ENCODE measurements at regions not wholly inside any gene's neighbourhood (a gene's known extent, or its start where the extent isn't known, plus 50 kb on each side); places are given as distances from the start of the nearest gene placed in this dataset.

- no peak overlapping the region for H3K4me3 ChIP-seq (replicated peaks in 1 of 3; ENCODE audit: low read depth in 2 of 3, low read length in 3 of 3)
- no peaks in the 10 kb centered on the region for H3K79me2 ChIP-seq (ENCODE audit: insufficient read depth, low read length)
- H3K27me3 ChIP-seq (ENCODE audit: control insufficient read depth in 2 of 2, insufficient read depth in 2 of 2, low read length in 2 of 2) = no peaks in the 10 kb centered on the region
- no peak overlapping the region for H3K27ac ChIP-seq (ENCODE audit: low read depth in 1 of 2, low read length in 2 of 2)
- no peak overlapping the region for H3K9ac ChIP-seq (ENCODE audit: insufficient read depth, low read length, poor library complexity, severe bottlenecking)
- H3K9me3 ChIP-seq (replicated peaks in 1 of 2; ENCODE audit: control insufficient read depth in 1 of 2, insufficient read depth in 1 of 2, low read length in 2 of 2) = no peaks in the 10 kb centered on the region
- TF ChIP-seq CTCF (IDR thresholded peaks at IDR 0.05) = no peak
- H3K4me2 ChIP-seq (replicated peaks; ENCODE audit: extremely low read depth, low read length, poor library complexity, severe bottlenecking) = no peak overlapping the region
- Mint-ChIP-seq H3K27me3 (ENCODE audit: low read depth in 3 of 3) (peaks cover 5 to 20% (median 19%) of the 10 kb centered on the region in 3 donors), H3K27ac (no peak overlapping the region), H3K36me3 (no peaks in the 10 kb centered on the region), H3K4me3 (no peak overlapping the region), H3K4me1 (no peaks in the 10 kb centered on the region), H3K9me3 (peaks cover 0 to 2% (median 0%) of the 10 kb centered on the region in 7 donors)
- no peaks in the 10 kb centered on the region for H3K36me3 ChIP-seq (replicated peaks in 1 of 2; ENCODE audit: control insufficient read depth in 1 of 2, insufficient read depth in 2 of 2, low read length in 2 of 2)
- no peaks in the 10 kb centered on the region for H3K4me1 ChIP-seq (ENCODE audit: control insufficient read depth in 1 of 2, insufficient read depth in 2 of 2, low read length in 2 of 2)
- no peak for DNase-seq
- H2AFZ ChIP-seq (ENCODE audit: insufficient read depth, low read depth, low read length, poor library complexity, severe bottlenecking) = no peak overlapping the region
- 82% methylated on average over 13 of the region's 15 CpGs for WGBS (ENCODE audit: insufficient coverage)
- no peaks in the 10 kb centered on the region for H4K20me1 ChIP-seq (ENCODE audit: insufficient read depth, low read length)
- intact Hi-C loops (cut with micrococcal nuclease) = no loop called here
Measured at GRCh38 chr7:1380231-1380815, 78.9 kb downstream of the MICALL2 start.

- peaks cover 0 to 2% (median 0%) of the 10 kb centered on the region in 7 donors for H3K9me3 Mint-ChIP-seq
- WGBS (ENCODE audit: insufficient coverage) = 72% methylated on average over 8 of the region's 18 CpGs
- H3K27ac Mint-ChIP-seq = no peak overlapping the region
- no peak overlapping the region for H3K27ac ChIP-seq (ENCODE audit: low read depth in 1 of 2, low read length in 2 of 2)
- no peak for TF ChIP-seq CTCF (IDR thresholded peaks at IDR 0.05)
- no peaks in the 10 kb centered on the region for H3K4me1 Mint-ChIP-seq
- H3K4me2 ChIP-seq (replicated peaks; ENCODE audit: extremely low read depth, low read length, poor library complexity, severe bottlenecking) = no peak overlapping the region
- no peaks in the 10 kb centered on the region for H3K36me3 ChIP-seq (replicated peaks in 1 of 2; ENCODE audit: control insufficient read depth in 1 of 2, insufficient read depth in 2 of 2, low read length in 2 of 2)
- H3K27me3 Mint-ChIP-seq (ENCODE audit: low read depth in 3 of 3) = peaks cover 5 to 22% (median 20%) of the 10 kb centered on the region in 3 donors
- peaks cover 0 to 1% of the 10 kb centered on the region in 2 donors for H3K27me3 ChIP-seq (ENCODE audit: control insufficient read depth in 2 of 2, insufficient read depth in 2 of 2, low read length in 2 of 2)
- no peak overlapping the region for H2AFZ ChIP-seq (ENCODE audit: insufficient read depth, low read depth, low read length, poor library complexity, severe bottlenecking)
- DNase-seq = no peak
- no peaks in the 10 kb centered on the region for H3K36me3 Mint-ChIP-seq
- intact Hi-C loops (cut with micrococcal nuclease) = no loop called here
- no peak overlapping the region for H3K4me3 ChIP-seq (replicated peaks in 1 of 3; ENCODE audit: low read depth in 2 of 3, low read length in 3 of 3)
- no peaks in the 10 kb centered on the region for H3K79me2 ChIP-seq (ENCODE audit: insufficient read depth, low read length)
- no peak overlapping the region for H3K4me3 Mint-ChIP-seq
- H3K9me3 ChIP-seq (replicated peaks in 1 of 2; ENCODE audit: control insufficient read depth in 1 of 2, insufficient read depth in 1 of 2, low read length in 2 of 2) = no peaks in the 10 kb centered on the region
- no peak overlapping the region for H3K9ac ChIP-seq (ENCODE audit: insufficient read depth, low read length, poor library complexity, severe bottlenecking)
- no peaks in the 10 kb centered on the region for H3K4me1 ChIP-seq (ENCODE audit: control insufficient read depth in 1 of 2, insufficient read depth in 2 of 2, low read length in 2 of 2)
- no peaks in the 10 kb centered on the region for H4K20me1 ChIP-seq (ENCODE audit: insufficient read depth, low read length)
Measured at GRCh38 chr7:1380821-1381580, 78.3 kb downstream of the MICALL2 start.

Measured in CD14-positive monocyte (primary cell).